GM12878 (cell line): ENCODE measurements at regions not wholly inside any gene's neighbourhood (a gene's known extent, or its start where the extent isn't known, plus 50 kb on each side); places are given as distances from the start of the nearest gene placed in this dataset.

Source experiments
- CTCF ChIP-seq, 3 experiments: IDR thresholded peaks in 2 of 3; conservative IDR thresholded peaks in 1 of 3; 2 replicates each; pipeline ENCODE4 v1.5.1; 2011; ENCODE audit warnings: low read depth in 3 of 3, low read length in 3 of 3, mild to moderate bottlenecking in 3 of 3, control low read depth in 2 of 3, moderate library complexity in 2 of 3, inconsistent platforms in 1 of 3, mixed read lengths in 1 of 3; ENCODE audit not compliant: control insufficient read depth in 2 of 3, insufficient read depth in 1 of 3; ENCODE audit errors: extremely low read depth in 1 of 3
- TCF3 ChIP-seq: IDR thresholded peaks from 2 replicates; pipeline ENCODE4 v1.6.1; 2012; ENCODE audit warnings: low read depth, mild to moderate bottlenecking, low read length, borderline replicate concordance; ENCODE audit not compliant: insufficient read depth
- ZNF24 ChIP-seq: fragments of 450-650 bp; IDR thresholded peaks from 2 replicates; pipeline ENCODE4 v1.6.1; 2017; ENCODE audit warnings: antibody characterized with exemption, mild to moderate bottlenecking

DNA sequence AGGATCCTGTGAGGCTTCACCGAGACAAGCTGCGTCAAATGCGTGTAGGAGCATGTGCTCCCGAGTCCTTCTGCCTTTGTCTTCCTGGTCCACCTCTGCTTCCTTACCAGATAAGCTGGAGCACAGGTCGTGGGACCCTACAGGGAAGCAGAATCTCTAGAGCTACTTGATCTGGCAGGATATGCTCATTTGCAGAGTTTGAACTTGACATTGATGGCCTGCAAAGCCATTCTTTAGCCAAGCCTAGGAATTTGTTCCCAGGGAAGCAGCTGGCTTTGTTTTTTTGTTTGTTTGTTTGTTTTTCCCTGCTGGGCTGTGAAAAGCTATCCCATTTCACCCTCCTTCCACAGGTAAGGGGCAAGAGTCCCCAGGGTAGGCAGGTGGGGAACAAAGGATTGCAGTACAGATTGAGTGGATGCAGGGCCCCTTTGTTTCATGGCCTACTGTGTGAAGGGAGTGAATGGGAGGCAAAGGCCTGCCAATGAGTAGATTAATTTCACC is 200.0 kb upstream of the BMPER start:
- no peak for TF ChIP-seq TCF3
- no peak for TF ChIP-seq CTCF (IDR thresholded peaks at IDR 0.05 in 2 of 3, conservative IDR thresholded peaks at IDR 0.05 in 1 of 3; ENCODE audit: control insufficient read depth in 2 of 3, extremely low read depth in 1 of 3, insufficient read depth in 1 of 3, low read depth in 3 of 3, low read length in 3 of 3)
- TF ChIP-seq ZNF24, result no peak
